Renal pelvis (tissue), 1 donor: ENCODE measurements at regions not wholly inside any gene's neighbourhood (a gene's known extent, or its start where the extent isn't known, plus 50 kb on each side); places are given as distances from the start of the nearest gene placed in this dataset.
"Not testable (repeated sequence)": the region's sequence is repeated elsewhere in the genome, so short reads cannot be mapped to it uniquely, and the experiment has no call there.

Source experiments
- DNase-seq: peaks from one replicate; pipeline ENCODE4 v3.0.0-alpha.2; 2013

- not testable (repeated sequence) for DNase-seq
Measured at GRCh38 chr3:66937041-66937440, 61.1 kb upstream of the KBTBD8 start.

- peak; percentile 68 for DNase-seq
Measured at GRCh38 chr3:66938338-66938963, 59.7 kb upstream of the KBTBD8 start.

GRCh38 chr3:66948041-66948440 is 50.1 kb upstream of the KBTBD8 start:
- DNase-seq: no peak
